ENCODE measurements at regions not wholly inside any gene's neighbourhood (a gene's known extent, or its start where the extent isn't known, plus 50 kb on each side); places are given as distances from the start of the nearest gene placed in this dataset.

DNA sequence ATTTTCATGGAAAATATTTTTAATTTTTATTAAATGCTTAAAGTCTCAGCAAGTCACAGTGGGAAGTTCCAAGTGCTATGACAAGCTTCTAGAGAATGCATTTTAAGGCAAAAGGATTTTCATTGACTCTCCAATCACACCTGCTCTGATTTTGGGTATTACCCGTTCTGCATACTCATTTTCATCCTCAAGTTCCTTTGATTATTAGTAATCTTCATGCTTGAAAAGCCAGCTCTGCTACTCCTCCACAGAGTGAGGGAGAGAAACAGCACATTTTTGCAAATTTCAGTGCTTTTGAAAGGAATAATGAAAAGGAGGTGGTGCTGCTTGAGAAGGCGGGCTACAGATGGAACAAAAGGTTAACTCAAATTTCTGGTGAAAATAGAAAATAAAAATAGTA, 450.7 kb downstream of the NSUN3 start:
- TF ChIP-seq ZNF232 (CRISPR knock-in tag; IDR thresholded peaks at IDR 0.05): no peak
- no peak for TF ChIP-seq GTF2I (CRISPR knock-in tag; conservative IDR thresholded peaks at IDR 0.05)
- no peak for TF ChIP-seq E2F1 (CRISPR knock-in tag; IDR thresholded peaks at IDR 0.05)
- no peak for TF ChIP-seq USF2 (CRISPR knock-in tag; IDR thresholded peaks at IDR 0.05)
- TF ChIP-seq CREM (CRISPR knock-in tag; IDR thresholded peaks at IDR 0.05): no peak
- no peak for TF ChIP-seq ZNF263 (CRISPR knock-in tag; IDR thresholded peaks at IDR 0.05; ENCODE audit: low read depth)
- TF ChIP-seq ZBTB21 (CRISPR knock-in tag; IDR thresholded peaks at IDR 0.05; ENCODE audit: borderline replicate concordance): no peak
- no peak for TF ChIP-seq ZNF671 (CRISPR knock-in tag; IDR thresholded peaks at IDR 0.05)
- no peak for TF ChIP-seq TP53 (CRISPR knock-in tag; IDR thresholded peaks at IDR 0.05)
- TF ChIP-seq NR3C1 (CRISPR knock-in tag; conservative IDR thresholded peaks at IDR 0.05; ENCODE audit: low read depth): no peak
- no peak for TF ChIP-seq ZNF423 (CRISPR knock-in tag; IDR thresholded peaks at IDR 0.05)
- TF ChIP-seq MLX (CRISPR knock-in tag; IDR thresholded peaks at IDR 0.05): no peak
- no peak overlapping the region for H3K4me3 Mint-ChIP-seq
- ChIA-PET POLR2A (no interaction called here), CTCF (no interaction called here)
- no peak overlapping the region for H3K27ac Mint-ChIP-seq
- no peaks in the 10 kb centered on the region for H3K27me3 Mint-ChIP-seq (ENCODE audit: low read depth)
- DNase-seq (ENCODE audit: low spot score) (no peak), ATAC-seq (no peak)
- no peaks in the 10 kb centered on the region for H3K9me3 Mint-ChIP-seq
- peaks cover 4% of the 10 kb centered on the region; the same call in 1 of the 2 replicates for H3K4me1 Mint-ChIP-seq
- H3K36me3 Mint-ChIP-seq: no peaks in the 10 kb centered on the region

- POLR2A ChIA-PET: no interaction called here
- CTCF ChIA-PET: no interaction called here
- TF ChIP-seq HMGA2 (CRISPR knock-in tag; IDR thresholded peaks at IDR 0.05) (no peak), ESRRA (CRISPR knock-in tag; IDR thresholded peaks at IDR 0.05; ENCODE audit: borderline replicate concordance) (no peak), TP53 (CRISPR knock-in tag; IDR thresholded peaks at IDR 0.05) (no peak), ZNF138 (CRISPR knock-in tag; conservative IDR thresholded peaks at IDR 0.05) (no peak), E2F1 (CRISPR knock-in tag; IDR thresholded peaks at IDR 0.05) (no peak), NFE2L1 (CRISPR knock-in tag; IDR thresholded peaks at IDR 0.05) (no peak), AR (CRISPR knock-in tag; IDR thresholded peaks at IDR 0.05) (no peak)
- TF ChIP-seq, protein P1, sequence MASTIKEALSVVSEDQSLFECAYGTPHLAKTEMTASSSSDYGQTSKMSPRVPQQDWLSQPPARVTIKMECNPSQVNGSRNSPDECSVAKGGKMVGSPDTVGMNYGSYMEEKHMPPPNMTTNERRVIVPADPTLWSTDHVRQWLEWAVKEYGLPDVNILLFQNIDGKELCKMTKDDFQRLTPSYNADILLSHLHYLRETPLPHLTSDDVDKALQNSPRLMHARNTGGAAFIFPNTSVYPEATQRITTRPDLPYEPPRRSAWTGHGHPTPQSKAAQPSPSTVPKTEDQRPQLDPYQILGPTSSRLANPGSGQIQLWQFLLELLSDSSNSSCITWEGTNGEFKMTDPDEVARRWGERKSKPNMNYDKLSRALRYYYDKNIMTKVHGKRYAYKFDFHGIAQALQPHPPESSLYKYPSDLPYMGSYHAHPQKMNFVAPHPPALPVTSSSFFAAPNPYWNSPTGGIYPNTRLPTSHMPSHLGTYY (CRISPR knock-in tag; IDR thresholded peaks at IDR 0.05): no peak
- TF ChIP-seq, protein P2, sequence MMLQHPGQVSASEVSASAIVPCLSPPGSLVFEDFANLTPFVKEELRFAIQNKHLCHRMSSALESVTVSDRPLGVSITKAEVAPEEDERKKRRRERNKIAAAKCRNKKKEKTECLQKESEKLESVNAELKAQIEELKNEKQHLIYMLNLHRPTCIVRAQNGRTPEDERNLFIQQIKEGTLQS (CRISPR knock-in tag; conservative IDR thresholded peaks at IDR 0.05): no peak
- TF ChIP-seq, protein P3, sequence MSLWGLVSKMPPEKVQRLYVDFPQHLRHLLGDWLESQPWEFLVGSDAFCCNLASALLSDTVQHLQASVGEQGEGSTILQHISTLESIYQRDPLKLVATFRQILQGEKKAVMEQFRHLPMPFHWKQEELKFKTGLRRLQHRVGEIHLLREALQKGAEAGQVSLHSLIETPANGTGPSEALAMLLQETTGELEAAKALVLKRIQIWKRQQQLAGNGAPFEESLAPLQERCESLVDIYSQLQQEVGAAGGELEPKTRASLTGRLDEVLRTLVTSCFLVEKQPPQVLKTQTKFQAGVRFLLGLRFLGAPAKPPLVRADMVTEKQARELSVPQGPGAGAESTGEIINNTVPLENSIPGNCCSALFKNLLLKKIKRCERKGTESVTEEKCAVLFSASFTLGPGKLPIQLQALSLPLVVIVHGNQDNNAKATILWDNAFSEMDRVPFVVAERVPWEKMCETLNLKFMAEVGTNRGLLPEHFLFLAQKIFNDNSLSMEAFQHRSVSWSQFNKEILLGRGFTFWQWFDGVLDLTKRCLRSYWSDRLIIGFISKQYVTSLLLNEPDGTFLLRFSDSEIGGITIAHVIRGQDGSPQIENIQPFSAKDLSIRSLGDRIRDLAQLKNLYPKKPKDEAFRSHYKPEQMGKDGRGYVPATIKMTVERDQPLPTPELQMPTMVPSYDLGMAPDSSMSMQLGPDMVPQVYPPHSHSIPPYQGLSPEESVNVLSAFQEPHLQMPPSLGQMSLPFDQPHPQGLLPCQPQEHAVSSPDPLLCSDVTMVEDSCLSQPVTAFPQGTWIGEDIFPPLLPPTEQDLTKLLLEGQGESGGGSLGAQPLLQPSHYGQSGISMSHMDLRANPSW (CRISPR knock-in tag; conservative IDR thresholded peaks at IDR 0.05; ENCODE audit: low read depth): no peak
- TF ChIP-seq, protein P4, sequence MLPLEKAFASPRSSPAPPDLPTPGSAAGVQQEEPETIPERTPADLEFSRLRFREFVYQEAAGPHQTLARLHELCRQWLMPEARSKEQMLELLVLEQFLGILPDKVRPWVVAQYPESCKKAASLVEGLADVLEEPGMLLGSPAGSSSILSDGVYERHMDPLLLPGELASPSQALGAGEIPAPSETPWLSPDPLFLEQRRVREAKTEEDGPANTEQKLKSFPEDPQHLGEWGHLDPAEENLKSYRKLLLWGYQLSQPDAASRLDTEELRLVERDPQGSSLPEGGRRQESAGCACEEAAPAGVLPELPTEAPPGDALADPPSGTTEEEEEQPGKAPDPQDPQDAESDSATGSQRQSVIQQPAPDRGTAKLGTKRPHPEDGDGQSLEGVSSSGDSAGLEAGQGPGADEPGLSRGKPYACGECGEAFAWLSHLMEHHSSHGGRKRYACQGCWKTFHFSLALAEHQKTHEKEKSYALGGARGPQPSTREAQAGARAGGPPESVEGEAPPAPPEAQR (CRISPR knock-in tag; IDR thresholded peaks at IDR 0.05): no peak
- no peak overlapping the region for H3K27ac Mint-ChIP-seq
- H3K36me3 Mint-ChIP-seq: no peaks in the 10 kb centered on the region
- ATAC-seq: no peak
- DNase-seq (ENCODE audit: low spot score): no peak
- peaks cover 4% of the 10 kb centered on the region; the same call in 1 of the 2 replicates for H3K4me1 Mint-ChIP-seq
- no peaks in the 10 kb centered on the region for H3K27me3 Mint-ChIP-seq (ENCODE audit: low read depth)
- H3K4me3 Mint-ChIP-seq: no peak overlapping the region
- H3K9me3 Mint-ChIP-seq: no peaks in the 10 kb centered on the region
Observed at GRCh38 chr3:94515983-94516382, 453.1 kb downstream of the NSUN3 start.

All from WTC11 (cell line).